Hematopoietic multipotent progenitor cell treated with erythropoietin and hydrocortisone succinate and interleukin-3 and kit ligand, for 6 days (in vitro differentiated cells): ENCODE measurements at regions not wholly inside any gene's neighbourhood (a gene's known extent, or its start where the extent isn't known, plus 50 kb on each side); places are given as distances from the start of the nearest gene placed in this dataset.
A peak's percentile ranks its signal among the peaks of the same experiment; 100 is the strongest.
"Not testable (repeated sequence)": the region's sequence is repeated elsewhere in the genome, so short reads cannot be mapped to it uniquely, and the experiment has no call there.

ENCODE experiments used
- DNase-seq: peaks from one replicate; pipeline ENCODE4 v3.0.0-alpha.2; 2015

- DNase-seq, result no peak
Observed at GRCh38 chr1:182226618-182227017, 165.0 kb downstream of the GLUL start.

DNA sequence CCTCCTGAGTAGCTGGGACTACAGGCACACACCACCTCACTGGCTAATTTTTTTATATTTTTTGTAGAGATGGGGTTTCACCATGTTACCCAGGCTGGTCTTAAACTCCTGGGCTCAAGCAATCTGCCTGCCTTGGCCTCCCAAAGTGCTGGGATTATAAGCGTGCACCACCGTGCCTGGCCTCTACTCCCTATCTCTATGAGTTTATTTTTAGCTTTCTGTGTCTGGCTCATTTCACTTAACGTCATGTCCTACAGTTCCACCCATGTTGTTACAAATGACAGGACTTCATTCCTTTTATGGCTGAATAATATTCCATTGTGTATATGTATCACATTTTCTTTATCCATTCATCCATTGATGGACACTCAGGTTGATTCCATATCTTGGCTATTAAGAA is 164.2 kb upstream of the ZNF648 start:
- DNase-seq, result not testable (repeated sequence)

DNA sequence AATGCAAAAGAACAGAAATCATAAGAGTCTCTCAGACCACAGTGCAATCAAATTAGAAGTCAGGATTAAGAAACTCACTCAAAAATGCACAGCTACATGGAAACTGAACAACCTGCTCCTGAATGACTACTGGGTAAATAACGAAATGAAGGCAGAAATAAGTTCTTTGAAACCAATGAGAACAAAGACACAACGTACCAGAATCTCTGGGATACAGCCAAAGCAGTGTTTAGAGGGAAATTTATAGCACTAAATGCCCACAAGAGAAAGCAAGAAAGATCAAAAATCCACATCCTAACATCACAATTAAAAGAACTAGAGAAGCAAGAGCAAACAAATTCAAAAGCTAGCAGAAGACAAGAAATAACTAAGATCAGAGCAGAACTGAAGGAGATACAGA is 160.5 kb upstream of the ZNF648 start:
- not testable (repeated sequence) for DNase-seq

GRCh38 chr1:182221367-182221766 is 159.9 kb upstream of the ZNF648 start:
- not testable (repeated sequence) for DNase-seq

DNA sequence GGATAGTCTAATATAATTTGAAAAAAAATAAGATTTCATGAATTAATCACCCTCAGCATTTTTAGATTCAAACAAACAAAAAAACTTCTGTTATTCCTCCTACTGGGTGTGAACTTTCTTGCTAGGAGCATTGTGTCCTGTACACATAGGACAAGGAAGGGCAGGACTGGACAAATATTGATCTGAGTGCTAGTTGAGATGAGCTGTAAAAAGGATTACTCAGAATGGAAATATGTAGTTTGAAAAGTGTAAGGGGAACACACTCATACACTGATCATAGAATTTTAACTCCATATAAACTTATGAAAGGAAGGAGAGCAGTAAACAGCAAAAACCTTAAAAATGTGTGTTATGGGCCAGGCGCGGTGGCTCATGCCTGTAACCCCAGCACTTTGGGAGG is 156.5 kb upstream of the ZNF648 start:
- no peak for DNase-seq

DNA sequence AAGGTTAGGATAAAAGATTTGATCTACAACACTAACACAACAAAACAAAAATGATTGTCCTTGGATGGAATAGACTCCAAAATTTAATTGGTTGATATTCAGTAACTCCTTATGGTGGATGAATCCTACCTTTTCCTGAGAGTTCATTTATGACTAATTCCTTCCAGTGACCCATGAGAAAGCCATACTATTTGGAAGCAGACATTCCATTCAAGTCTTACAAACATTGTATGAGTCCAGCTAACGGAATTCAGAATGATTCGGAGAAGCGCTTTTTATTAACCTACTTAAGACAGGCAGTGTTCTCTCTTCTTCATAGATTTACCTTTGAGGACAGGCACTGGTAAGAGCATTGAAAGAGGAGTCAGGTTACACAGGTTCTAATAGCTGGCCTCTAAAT is 155.6 kb upstream of the ZNF648 start:
- DNase-seq, result no peak

DNA sequence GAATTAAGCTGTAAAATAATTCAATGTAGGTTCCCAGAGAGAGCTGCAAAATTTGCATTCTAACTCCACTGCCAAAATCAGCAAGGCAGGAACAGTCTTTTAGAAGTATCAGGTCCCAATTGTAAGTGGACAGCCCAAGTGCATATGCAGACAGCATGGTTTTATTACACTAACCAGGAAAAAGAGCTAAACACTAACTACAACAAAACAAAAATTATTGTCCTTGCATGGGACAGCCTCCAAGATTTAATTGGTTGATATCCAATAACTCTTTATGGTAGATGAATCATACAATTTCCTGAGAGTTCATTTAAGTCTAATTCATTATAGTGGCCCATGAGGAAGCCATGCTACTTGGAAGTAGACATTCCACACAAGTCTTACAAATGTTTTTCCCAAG is 154.3 kb upstream of the ZNF648 start:
- no peak for DNase-seq

DNA sequence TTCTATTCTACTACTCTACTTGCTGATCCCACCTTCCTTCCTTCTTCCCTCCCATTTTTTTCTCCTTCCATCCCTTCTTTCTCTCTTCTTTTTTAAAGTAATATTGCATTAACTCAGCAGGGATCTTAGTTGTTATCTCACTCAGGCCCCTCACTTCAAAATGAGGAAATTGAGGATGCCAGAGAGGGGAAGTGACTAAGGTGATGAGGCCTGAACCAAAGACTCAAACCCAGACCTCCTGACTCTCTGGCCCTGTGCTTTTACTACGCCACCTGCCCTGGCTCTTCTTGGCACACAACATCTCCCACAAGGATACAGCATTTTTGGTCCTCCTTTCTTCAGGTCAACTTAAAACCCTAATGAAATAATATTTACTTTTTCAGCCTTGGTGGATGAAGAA is 151.7 kb upstream of the ZNF648 start:
- DNase-seq, result peak; percentile 41

DNA sequence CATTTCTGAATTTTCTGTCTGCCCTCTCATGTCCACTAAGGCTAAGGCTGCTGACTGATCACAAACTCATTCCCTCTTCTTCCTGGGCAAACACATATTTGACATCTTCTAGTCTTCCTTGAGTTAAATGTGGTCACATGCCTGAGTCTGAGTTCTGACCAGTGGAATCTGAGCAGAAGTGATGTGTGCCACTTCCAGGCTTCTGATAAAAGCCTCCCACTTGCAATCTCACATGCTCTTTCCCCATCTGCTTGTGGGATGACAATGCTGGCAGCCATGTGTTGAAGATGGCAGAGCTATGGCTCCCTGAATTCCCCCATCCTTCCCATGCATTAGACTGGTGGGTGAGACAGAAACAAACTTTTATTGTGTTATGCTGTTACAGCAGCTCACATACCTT is 149.9 kb upstream of the ZNF648 start:
- DNase-seq, result peak; percentile 26

GRCh38 chr1:182210417-182210816 is 148.9 kb upstream of the ZNF648 start:
- no peak for DNase-seq

GRCh38 chr1:182207300-182207699 is 145.8 kb upstream of the ZNF648 start:
- no peak for DNase-seq

DNA sequence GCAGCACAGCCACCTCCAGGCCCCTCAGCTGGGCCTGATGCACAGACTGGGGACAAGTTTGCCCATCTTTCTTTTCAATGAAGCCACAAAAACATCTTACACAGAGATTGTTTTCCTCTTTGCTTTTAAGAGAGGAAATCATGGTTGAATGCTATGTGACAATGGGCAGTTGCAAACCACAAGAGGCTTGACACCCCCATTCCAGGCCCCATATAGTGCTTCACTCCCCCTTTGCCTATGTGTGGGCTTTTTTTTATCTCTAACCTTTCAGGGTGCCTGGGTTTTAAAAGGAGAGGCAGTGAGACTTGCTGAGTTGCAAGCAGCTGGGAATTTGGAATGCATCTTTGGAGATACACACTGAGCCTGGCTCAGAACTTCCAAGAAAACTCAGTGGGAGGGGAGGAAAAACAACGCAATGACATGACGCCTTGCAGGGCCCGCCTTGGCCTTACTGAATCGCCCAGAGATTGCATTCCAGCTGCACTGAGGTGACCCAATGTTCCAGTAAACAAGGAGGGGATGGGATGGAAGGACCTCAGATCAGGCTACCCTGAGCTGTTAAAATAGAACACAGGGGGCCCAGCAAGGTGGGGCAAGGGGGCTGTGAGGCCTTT is 145.2 kb upstream of the ZNF648 start:
- peak; percentile 40 for DNase-seq

DNA sequence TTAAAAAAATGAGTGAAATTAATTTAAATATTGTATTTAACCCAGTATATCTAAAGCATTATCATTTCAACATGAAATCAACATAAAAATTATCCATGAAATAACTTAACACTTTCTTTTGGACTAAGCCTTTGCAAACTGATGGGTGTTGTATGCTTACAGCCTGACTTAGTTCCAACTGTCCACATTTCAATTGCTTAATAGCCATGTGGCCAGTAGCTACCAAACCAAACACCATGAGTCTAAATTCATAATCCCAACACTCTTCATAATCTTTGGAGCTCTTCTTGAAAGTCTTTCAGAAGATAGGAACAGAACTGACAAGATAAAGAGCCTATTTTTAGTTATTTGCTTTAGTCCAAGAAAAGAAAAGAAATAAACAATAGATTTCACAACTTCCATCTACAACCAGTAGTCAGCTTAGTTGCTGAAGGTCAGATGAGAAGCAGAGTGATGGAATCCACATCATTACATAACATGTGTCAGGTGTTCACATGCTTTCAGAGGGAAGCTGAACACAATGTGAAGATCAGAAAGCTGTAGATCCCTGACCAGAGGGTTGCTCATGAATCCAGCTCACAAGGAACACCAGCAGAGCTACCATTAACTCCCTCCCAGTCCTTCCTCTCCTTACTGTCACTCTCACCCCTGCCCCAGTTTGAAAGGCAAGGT is 144.0 kb upstream of the ZNF648 start:
- no peak for DNase-seq

GRCh38 chr1:182203191-182203875 is 141.8 kb upstream of the ZNF648 start:
- no peak for DNase-seq

- DNase-seq, result not testable (repeated sequence)
Observed at GRCh38 chr1:182201490-182201889, 140.0 kb upstream of the ZNF648 start.

GRCh38 chr1:182200025-182200812 is 138.7 kb upstream of the ZNF648 start:
- peak; percentile 64 for DNase-seq

- DNase-seq, result peak; percentile 50
Observed at GRCh38 chr1:182198006-182198605, 136.6 kb upstream of the ZNF648 start.

DNA sequence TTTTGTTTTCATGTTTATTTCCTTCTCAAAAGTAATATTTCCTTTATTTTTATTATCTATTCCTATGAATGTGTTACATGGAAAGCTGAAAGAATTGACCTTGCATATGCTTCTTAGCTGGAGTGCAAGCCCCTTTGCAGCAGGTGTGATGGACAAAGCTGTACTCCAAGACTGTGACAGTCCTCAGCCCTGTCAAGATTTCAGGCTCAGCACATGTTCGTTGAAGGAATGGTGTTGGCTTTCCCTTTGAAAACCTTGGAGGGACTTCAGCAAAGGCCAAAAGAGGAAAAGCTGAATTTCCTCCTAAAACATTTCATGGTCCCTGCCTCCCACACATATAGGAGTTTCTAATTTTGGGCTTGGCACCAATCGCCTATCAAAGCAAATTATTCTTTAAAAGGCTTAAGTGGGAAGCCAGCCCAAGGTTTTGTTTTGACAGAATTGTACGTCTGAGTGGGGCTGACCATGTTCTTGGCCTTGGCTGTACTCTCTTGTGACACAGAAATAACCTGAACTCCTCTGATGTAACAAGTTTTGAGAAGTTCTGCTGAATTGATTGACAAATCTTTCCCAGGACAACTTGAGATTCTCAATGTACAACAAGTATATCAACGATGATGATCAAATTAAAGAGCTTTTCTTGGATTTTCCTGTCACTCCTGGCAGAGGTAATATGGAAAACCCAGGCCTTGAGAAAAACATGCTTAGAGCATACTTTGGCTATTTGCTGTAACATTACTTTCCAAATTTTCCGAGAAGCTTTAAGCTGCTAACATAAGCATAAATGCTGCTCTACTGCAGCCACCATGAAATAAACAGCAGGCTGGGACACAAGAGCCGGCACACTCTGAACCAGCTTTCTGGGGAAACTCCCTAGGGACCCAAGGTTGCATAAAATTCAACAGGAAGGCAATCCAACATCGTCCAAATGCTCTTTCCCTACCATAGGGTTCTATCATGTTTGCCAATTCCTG is 135.7 kb upstream of the ZNF648 start:
- no peak for DNase-seq

- no peak for DNase-seq
Observed at GRCh38 chr1:182195733-182196132, 134.2 kb upstream of the ZNF648 start.

DNA sequence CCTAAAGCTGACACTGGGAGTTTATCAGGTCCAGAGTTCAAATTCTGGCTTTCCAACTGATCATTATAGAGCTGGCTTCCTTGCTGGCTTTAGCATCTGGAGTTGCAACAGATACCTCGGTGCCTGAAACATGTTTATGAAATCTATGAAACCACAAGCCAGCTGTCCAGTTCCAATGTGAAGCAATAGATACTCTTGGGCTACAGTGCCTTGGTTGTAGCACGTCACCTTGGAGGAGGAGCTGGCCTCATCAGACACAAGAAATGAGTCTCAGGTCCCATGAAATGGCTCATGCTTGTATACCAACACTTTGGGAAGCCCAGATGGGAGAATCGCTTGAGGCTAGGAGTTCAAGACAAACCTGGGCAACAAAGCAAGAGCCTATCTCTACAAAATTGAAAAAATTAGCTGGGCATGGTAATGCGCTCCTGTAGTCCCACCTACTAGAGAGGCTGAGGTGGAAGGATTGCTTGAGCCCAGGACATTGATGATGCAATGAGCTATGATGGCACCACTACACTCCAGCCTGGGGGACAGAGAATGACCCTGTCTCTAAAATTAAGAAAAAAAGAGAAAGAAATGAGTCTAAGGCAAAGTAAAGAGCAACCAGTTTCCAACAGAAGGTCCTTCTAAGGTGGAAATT is 132.5 kb upstream of the ZNF648 start:
- peak; percentile 80 for DNase-seq

- no peak for DNase-seq
Observed at GRCh38 chr1:182192966-182193365, 131.5 kb upstream of the ZNF648 start.
